DMS79 (cell line): ENCODE measurements at regions not wholly inside any gene's neighbourhood (a gene's known extent, or its start where the extent isn't known, plus 50 kb on each side); places are given as distances from the start of the nearest gene placed in this dataset.

Experiments used
- DNase-seq: peaks from one replicate; lab custom pipeline; 2025; lab: John Stamatoyannopoulos, UW

DNA sequence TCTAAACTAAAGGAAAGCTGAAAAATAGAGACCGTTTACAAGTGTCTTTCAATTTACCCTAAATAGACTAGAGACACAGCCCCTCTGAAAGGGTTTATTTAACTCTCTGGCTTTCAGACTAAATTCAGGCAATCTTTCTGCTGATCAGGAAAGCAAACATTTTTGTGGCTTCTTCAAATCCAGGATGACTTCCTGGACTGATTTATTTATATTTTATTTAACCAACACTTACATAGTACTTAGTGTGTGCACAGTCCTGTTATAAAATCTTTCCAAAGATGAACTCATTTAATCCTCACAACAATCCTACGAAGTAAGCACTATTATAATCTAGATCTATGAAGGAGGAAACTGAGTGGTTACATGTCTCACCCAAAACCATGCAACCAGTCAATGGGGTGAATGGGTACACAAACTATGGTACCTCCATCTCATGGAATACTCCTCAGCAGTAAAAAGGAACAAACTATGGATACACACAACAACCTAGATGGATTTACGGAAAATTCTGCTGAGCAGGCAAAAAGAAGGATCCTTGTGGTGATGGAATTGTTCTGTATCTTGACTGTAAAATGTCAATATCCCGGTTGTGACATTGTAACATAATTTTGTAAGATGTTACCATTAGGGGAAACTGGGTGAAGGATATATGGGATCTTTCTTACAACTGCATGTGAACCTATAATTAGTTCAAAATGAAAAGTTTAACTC is 64.1 kb upstream of the MAMLD1 start:
- DNase-seq = no peak

- no peak for DNase-seq
Measured at GRCh38 chrX:150299579-150299978, 63.5 kb upstream of the MAMLD1 start.

DNA sequence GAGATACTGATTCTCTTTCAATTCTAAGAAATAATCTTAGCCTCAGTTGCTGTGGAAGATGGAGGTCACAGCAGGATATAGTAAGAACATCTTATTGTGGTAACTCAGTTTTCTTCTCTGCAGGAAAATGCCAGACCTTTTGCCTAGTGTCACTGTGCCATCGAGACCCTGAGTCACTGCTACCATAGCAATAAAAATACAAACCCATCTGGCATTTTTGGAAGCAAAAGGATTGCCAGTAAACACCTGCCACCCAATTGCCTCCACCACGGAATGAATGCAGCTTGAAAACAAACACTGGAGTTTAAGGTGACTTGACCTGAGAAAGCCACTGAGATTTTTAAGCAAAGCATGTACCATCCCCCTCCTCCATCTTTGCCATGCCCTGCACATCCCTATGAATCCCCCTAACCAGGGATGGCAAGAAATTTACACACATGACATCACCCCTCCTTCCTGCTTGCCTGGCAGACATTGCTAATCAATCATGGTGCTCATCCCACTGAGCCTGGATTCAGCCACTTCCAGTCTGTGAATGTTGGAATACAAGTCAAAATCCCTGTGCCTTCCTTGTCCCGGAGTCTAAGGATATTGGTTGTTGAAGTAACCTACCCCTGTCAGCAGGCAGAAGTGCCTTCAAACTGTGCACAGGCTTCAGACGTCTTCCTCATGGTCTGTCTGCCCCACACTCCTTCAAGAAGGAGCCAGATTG is 59.6 kb upstream of the MAMLD1 start:
- no peak for DNase-seq

GRCh38 chrX:150306002-150306401 is 57.1 kb upstream of the MAMLD1 start:
- DNase-seq = no peak

DNA sequence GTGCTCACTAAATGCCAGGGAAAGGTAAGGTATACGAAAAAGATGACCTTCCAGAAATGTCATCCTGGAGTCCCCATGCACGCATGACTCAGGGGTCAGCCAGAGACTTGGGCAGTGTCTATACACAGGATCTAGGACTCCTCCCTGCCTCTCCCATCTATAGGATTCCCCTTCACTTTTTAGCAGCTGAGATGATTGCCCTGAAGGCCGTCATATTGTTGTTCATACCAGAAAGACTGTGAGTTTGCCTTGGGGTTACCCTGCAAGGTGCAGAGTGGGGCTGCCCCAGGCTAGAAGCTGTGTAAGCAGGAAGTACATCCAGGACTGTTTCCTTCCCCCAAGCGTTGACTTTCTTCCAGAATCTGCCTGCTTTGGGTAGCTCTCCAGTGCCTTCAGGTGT is 55.1 kb upstream of the MAMLD1 start:
- DNase-seq = no peak

GRCh38 chrX:150308532-150309157 is 54.5 kb upstream of the MAMLD1 start:
- no peak for DNase-seq

DNA sequence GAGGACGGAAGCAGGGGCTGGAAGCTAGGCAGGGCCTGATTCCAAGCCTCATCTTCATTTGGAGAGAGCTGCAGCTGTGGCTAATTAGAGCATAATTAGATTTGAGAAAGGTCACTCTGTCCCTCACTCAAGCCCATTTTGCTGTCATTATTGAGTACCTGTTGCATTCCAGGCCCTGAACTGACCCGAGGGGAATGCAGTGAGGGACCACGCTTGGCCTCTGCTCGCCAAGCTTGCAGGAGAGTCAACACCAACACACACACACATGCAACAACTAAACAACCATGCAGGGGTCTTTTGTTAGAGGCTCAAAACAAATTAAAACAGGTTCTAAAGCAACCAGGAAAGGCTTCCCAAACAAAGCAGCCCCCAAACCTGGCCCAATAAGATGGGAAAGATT is 52.7 kb upstream of the MAMLD1 start:
- no peak for DNase-seq

DNA sequence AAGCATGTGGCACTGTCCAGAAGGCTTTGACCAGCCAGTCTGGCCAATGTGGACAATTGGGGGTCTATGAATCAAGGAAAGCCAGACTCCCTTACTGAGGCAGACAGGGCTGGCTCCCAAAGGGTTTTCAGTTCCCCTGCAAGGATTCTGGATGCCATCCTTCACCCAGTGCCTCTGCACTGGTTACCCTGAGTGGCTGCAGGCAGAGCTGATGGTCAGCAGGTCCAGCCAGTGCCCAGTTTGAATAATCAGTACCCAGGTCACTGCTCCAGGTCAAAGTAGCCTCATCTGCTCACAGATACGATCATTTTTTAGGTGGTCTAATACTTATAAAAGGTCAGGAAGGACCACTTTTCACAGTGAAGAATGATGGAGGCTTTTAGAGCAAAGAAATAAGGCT is 52.2 kb upstream of the MAMLD1 start:
- no peak for DNase-seq

GRCh38 chrX:150312931-150313330 is 50.2 kb upstream of the MAMLD1 start:
- DNase-seq = no peak
